Nephron progenitor cell (in vitro differentiated cells): ENCODE measurements at regions not wholly inside any gene's neighbourhood (a gene's known extent, or its start where the extent isn't known, plus 50 kb on each side); places are given as distances from the start of the nearest gene placed in this dataset.

Experiments
- DNase-seq: peaks from one replicate; pipeline ENCODE4 v3.0.0; 2021
- H3K27ac Mint-ChIP-seq: 2 replicates; pipeline ENCODE4 v1.8.0; 2021; ENCODE audit warnings: mild to moderate bottlenecking, moderate library complexity, mixed read lengths
- H3K27me3 Mint-ChIP-seq: 2 replicates; pipeline ENCODE4 v1.8.0; 2021; ENCODE audit warnings: mild to moderate bottlenecking, low read depth, mixed read lengths; ENCODE audit not compliant: poor library complexity
- H3K36me3 Mint-ChIP-seq: 2 replicates; pipeline ENCODE4 v1.8.0; 2021; ENCODE audit warnings: low read depth, mixed read lengths
- H3K4me1 Mint-ChIP-seq: 2 replicates; pipeline ENCODE4 v1.8.0; 2021; ENCODE audit warnings: mixed read lengths
- H3K4me3 Mint-ChIP-seq: 2 replicates; pipeline ENCODE4 v1.8.0; 2021; ENCODE audit warnings: mild to moderate bottlenecking, moderate library complexity, mixed read lengths
- H3K9me3 Mint-ChIP-seq: 2 replicates; pipeline ENCODE4 v1.8.0; 2021; ENCODE audit warnings: mild to moderate bottlenecking, moderate library complexity, mixed read lengths
- TF ChIP-seq, protein P1 (sequence below): fragments of 200-600 bp; sonication (generic); IDR thresholded peaks from 2 replicates; pipeline ENCODE4 v1.5.0; 2021; ENCODE audit warnings: antibody characterized with exemption

GRCh38 chr6:901696-902460 is 208.9 kb upstream of the EXOC2 start:
- peaks cover 13% of the 10 kb centered on the region for H3K27me3 Mint-ChIP-seq
- no peaks in the 10 kb centered on the region for H3K36me3 Mint-ChIP-seq
- DNase-seq: no peak
- TF ChIP-seq, protein P1, sequence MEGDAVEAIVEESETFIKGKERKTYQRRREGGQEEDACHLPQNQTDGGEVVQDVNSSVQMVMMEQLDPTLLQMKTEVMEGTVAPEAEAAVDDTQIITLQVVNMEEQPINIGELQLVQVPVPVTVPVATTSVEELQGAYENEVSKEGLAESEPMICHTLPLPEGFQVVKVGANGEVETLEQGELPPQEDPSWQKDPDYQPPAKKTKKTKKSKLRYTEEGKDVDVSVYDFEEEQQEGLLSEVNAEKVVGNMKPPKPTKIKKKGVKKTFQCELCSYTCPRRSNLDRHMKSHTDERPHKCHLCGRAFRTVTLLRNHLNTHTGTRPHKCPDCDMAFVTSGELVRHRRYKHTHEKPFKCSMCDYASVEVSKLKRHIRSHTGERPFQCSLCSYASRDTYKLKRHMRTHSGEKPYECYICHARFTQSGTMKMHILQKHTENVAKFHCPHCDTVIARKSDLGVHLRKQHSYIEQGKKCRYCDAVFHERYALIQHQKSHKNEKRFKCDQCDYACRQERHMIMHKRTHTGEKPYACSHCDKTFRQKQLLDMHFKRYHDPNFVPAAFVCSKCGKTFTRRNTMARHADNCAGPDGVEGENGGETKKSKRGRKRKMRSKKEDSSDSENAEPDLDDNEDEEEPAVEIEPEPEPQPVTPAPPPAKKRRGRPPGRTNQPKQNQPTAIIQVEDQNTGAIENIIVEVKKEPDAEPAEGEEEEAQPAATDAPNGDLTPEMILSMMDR: no peak
- no peaks in the 10 kb centered on the region for H3K9me3 Mint-ChIP-seq
- no peaks in the 10 kb centered on the region for H3K4me1 Mint-ChIP-seq
- H3K4me3 Mint-ChIP-seq: no peak overlapping the region
- H3K27ac Mint-ChIP-seq: no peak overlapping the region

DNA sequence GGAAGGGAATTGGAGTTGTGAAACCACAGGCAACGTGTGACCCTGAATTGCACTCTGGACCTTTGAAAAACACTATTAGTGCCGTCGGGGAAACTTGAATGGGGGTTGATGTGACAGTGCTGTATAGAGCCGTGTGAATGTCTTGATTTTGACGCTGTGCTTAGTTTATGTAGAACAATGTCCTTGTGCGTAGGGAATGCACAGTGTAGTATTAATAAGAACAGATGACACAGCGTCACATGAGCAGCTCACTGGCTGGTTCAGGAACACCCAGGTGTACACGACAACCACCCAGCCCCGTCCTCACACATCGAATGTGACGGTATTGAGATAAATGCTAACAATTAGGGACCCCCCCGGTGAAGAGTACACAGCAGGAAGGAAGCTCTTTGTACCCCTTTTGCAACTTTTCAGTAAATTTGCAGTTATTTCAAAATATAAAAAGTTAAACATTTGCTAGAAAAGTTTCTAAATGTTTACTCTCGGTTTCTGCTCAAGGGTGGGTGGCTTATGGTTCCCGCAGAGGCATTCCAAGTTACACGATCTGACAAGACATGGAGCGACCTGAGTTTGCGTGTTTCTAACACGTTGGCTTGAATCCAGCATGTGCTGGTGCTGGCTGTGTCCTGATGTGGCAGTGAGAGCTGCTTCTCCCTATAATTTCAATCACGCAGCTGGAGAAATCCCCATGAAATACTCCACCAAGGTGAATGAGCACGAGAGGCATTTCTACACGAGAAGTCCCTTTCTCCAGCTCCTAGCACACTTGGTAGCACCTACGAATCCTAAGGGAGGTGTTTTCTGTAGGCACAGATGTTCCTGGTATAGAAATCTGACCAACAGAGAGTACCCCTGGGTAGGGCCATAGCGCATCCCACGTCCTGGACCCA is 208.0 kb upstream of the EXOC2 start:
- no peaks in the 10 kb centered on the region for H3K4me1 Mint-ChIP-seq
- no peaks in the 10 kb centered on the region for H3K9me3 Mint-ChIP-seq
- no peak overlapping the region for H3K4me3 Mint-ChIP-seq
- H3K27me3 Mint-ChIP-seq: peaks cover 16% of the 10 kb centered on the region
- TF ChIP-seq, protein P1: no peak
- no peak for DNase-seq
- no peaks in the 10 kb centered on the region for H3K36me3 Mint-ChIP-seq
- H3K27ac Mint-ChIP-seq: no peak overlapping the region

GRCh38 chr6:897528-898207 is 204.7 kb upstream of the EXOC2 start:
- peaks cover 20% of the 10 kb centered on the region for H3K27me3 Mint-ChIP-seq
- H3K4me3 Mint-ChIP-seq: no peak overlapping the region
- TF ChIP-seq, protein P1: no peak
- H3K4me1 Mint-ChIP-seq: no peaks in the 10 kb centered on the region
- no peak overlapping the region for H3K27ac Mint-ChIP-seq
- no peaks in the 10 kb centered on the region for H3K9me3 Mint-ChIP-seq
- H3K36me3 Mint-ChIP-seq: no peaks in the 10 kb centered on the region
- DNase-seq: no peak

DNA sequence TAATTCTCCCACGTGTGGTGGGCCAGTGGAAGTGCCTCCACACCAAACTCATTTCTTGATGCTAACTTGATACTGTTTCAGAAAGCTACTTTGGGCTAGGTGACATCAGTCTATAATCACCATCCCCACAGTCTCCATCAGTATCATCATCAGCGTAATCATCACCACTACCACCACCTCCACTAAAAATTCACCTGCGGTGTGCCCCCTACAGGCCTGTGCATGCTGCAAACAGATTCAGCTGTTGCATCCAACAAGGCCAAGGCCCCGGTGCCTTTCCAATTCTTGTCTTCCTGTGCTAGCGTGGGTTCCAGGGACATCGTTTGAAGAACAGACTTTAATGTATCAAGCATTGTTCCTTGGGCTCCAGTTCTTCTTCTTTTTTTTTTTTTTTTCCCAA is 201.3 kb upstream of the EXOC2 start:
- Mint-ChIP-seq H3K4me3 (no peak overlapping the region), H3K27me3 (peaks cover 21% of the 10 kb centered on the region), H3K27ac (no peak overlapping the region), H3K4me1 (no peaks in the 10 kb centered on the region), H3K9me3 (no peaks in the 10 kb centered on the region), H3K36me3 (no peaks in the 10 kb centered on the region)
- TF ChIP-seq, protein P1: no peak
- no peak for DNase-seq

GRCh38 chr6:890995-891394 is 198.1 kb upstream of the EXOC2 start:
- TF ChIP-seq, protein P1: no peak
- H3K4me1 Mint-ChIP-seq: no peaks in the 10 kb centered on the region
- no peak overlapping the region for H3K4me3 Mint-ChIP-seq
- H3K27me3 Mint-ChIP-seq: peaks cover 12% of the 10 kb centered on the region
- H3K27ac Mint-ChIP-seq: no peak overlapping the region
- no peaks in the 10 kb centered on the region for H3K36me3 Mint-ChIP-seq
- DNase-seq: no peak
- H3K9me3 Mint-ChIP-seq: no peaks in the 10 kb centered on the region
